Hepatocyte (in vitro differentiated cells): ENCODE measurements at regions not wholly inside any gene's neighbourhood (a gene's known extent, or its start where the extent isn't known, plus 50 kb on each side); places are given as distances from the start of the nearest gene placed in this dataset.

Experiments
- DNase-seq: peaks from one replicate; pipeline ENCODE4 v3.0.0-alpha.2; 2016; ENCODE audit warnings: low spot score
- H2AFZ ChIP-seq: fragments of 200-600 bp; sonication (generic); 2 replicates; pipeline ENCODE4 v1.6.0; 2016; ENCODE audit warnings: antibody characterized with exemption, mild to moderate bottlenecking
- H3K27ac ChIP-seq: fragments of 200-600 bp; sonication (generic); 2 replicates; pipeline ENCODE4 v1.5.1; 2016; ENCODE audit warnings: mild to moderate bottlenecking
- H3K27me3 ChIP-seq: fragments of 200-600 bp; sonication (generic); 2 replicates; pipeline ENCODE4 v1.6.1; 2016
- H3K36me3 ChIP-seq: fragments of 200-600 bp; sonication (generic); replicated peaks from 2 replicates; pipeline ENCODE4 v1.5.1; 2016; ENCODE audit warnings: low read depth; ENCODE audit not compliant: insufficient read depth
- H3K4me1 ChIP-seq: fragments of 200-600 bp; sonication (generic); 2 replicates; pipeline ENCODE4 v1.5.1; 2016; ENCODE audit warnings: mild to moderate bottlenecking, moderate library complexity; ENCODE audit not compliant: insufficient read depth
- H3K4me2 ChIP-seq: fragments of 200-600 bp; sonication (generic); 2 replicates; pipeline ENCODE4 v1.6.0; 2016
- H3K4me3 ChIP-seq: fragments of 200-600 bp; sonication (generic); 2 replicates; pipeline ENCODE4 v1.5.1; 2016; ENCODE audit warnings: mild to moderate bottlenecking
- H3K79me2 ChIP-seq: fragments of 200-600 bp; sonication (generic); 2 replicates; pipeline ENCODE4 v1.6.0; 2017; ENCODE audit warnings: mild to moderate bottlenecking
- H3K9me2 ChIP-seq: fragments of 200-600 bp; sonication (generic); replicated peaks from 2 replicates; pipeline ENCODE4 v1.6.0; 2017; ENCODE audit warnings: mild to moderate bottlenecking; ENCODE audit not compliant: insufficient read depth
- H3K9me3 ChIP-seq: fragments of 200-600 bp; sonication (generic); 2 replicates; pipeline ENCODE4 v1.5.1; 2016; ENCODE audit warnings: low read depth, mild to moderate bottlenecking
- H4K20me1 ChIP-seq: fragments of 200-600 bp; sonication (generic); 2 replicates; pipeline ENCODE4 v1.6.0; 2016; ENCODE audit warnings: mild to moderate bottlenecking; ENCODE audit not compliant: insufficient read depth, poor library complexity, severe bottlenecking
- EZH2 ChIP-seq: fragments of 200-600 bp; sonication (generic); IDR thresholded peaks from 2 replicates; pipeline ENCODE4 v1.6.1; 2016; ENCODE audit warnings: antibody characterized with exemption, mild to moderate bottlenecking, borderline replicate concordance
- EZH2phosphoT487 ChIP-seq: fragments of 200-600 bp; sonication (generic); IDR thresholded peaks from one replicate; pipeline ENCODE4 v1.6.1; 2018; ENCODE audit warnings: antibody characterized with exemption, mild to moderate bottlenecking, low read depth, moderate library complexity; ENCODE audit not compliant: unreplicated experiment, severe bottlenecking
- WGBS: methylation state at CpG from one replicate; pipeline ENCODE4 v1.1.6; 2016; ENCODE audit warnings: low lambda C conversion rate; ENCODE audit errors: missing lambda C conversion rate; 5-methylcytosine and 5-hydroxymethylcytosine counted together
- TF ChIP-seq, protein P1 (sequence below): fragments of 200-600 bp; sonication (generic); IDR thresholded peaks from 2 replicates; pipeline ENCODE4 v1.5.1; 2016; ENCODE audit warnings: antibody characterized with exemption, mild to moderate bottlenecking; ENCODE audit not compliant: poor library complexity

GRCh38 chr7:18194616-18195015, 167.0 kb upstream of the PRPS1L1 start:
- Histone ChIP-seq H3K9me3 (no peaks in the 10 kb centered on the region), H4K20me1 (no peaks in the 10 kb centered on the region), H3K27ac (no peak overlapping the region), H3K4me1 (no peaks in the 10 kb centered on the region), H3K79me2 (no peaks in the 10 kb centered on the region), H3K36me3 (no peaks in the 10 kb centered on the region), H3K9me2 (no peaks in the 10 kb centered on the region), H2AFZ (no peak overlapping the region), H3K4me3 (no peak overlapping the region), H3K27me3 (no peaks in the 10 kb centered on the region), H3K4me2 (no peak overlapping the region)
- DNase-seq = no peak
- TF ChIP-seq EZH2 = no peak
- TF ChIP-seq EZH2phosphoT487 = no peak
- TF ChIP-seq, protein P1, sequence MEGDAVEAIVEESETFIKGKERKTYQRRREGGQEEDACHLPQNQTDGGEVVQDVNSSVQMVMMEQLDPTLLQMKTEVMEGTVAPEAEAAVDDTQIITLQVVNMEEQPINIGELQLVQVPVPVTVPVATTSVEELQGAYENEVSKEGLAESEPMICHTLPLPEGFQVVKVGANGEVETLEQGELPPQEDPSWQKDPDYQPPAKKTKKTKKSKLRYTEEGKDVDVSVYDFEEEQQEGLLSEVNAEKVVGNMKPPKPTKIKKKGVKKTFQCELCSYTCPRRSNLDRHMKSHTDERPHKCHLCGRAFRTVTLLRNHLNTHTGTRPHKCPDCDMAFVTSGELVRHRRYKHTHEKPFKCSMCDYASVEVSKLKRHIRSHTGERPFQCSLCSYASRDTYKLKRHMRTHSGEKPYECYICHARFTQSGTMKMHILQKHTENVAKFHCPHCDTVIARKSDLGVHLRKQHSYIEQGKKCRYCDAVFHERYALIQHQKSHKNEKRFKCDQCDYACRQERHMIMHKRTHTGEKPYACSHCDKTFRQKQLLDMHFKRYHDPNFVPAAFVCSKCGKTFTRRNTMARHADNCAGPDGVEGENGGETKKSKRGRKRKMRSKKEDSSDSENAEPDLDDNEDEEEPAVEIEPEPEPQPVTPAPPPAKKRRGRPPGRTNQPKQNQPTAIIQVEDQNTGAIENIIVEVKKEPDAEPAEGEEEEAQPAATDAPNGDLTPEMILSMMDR = no peak

DNA sequence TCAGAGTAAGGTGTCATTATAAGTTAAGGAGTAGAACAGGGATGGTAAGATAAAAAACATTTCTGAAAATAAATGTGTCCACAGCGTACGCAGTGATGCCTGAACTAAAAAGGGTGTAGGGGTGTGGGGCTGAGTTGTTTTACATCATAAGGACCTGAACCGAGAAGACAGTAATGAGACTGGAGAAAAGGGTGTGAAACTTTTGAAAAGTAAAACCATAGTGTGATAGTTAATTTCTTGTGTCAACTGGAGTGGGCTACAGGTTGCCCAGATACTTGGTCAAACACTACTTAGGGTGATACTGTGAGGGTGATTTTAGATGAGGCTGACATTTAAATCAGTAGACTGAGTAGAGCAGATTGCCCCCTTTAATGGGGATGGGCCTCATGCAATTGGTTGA, 169.0 kb upstream of the PRPS1L1 start:
- no peaks in the 10 kb centered on the region for H3K36me3 ChIP-seq
- H3K4me3 ChIP-seq = no peak overlapping the region
- no peak overlapping the region for H2AFZ ChIP-seq
- H3K9me3 ChIP-seq = no peaks in the 10 kb centered on the region
- no peaks in the 10 kb centered on the region for H3K79me2 ChIP-seq
- H3K4me1 ChIP-seq = no peaks in the 10 kb centered on the region
- no peaks in the 10 kb centered on the region for H3K9me2 ChIP-seq
- no peak for DNase-seq
- H3K27me3 ChIP-seq = no peaks in the 10 kb centered on the region
- no peak overlapping the region for H3K27ac ChIP-seq
- WGBS = 95% methylated on average over 3 of the region's 3 CpGs
- TF ChIP-seq EZH2phosphoT487 = no peak
- no peak for TF ChIP-seq EZH2
- TF ChIP-seq, protein P1 = no peak
- no peak overlapping the region for H3K4me2 ChIP-seq
- H4K20me1 ChIP-seq = no peaks in the 10 kb centered on the region

DNA sequence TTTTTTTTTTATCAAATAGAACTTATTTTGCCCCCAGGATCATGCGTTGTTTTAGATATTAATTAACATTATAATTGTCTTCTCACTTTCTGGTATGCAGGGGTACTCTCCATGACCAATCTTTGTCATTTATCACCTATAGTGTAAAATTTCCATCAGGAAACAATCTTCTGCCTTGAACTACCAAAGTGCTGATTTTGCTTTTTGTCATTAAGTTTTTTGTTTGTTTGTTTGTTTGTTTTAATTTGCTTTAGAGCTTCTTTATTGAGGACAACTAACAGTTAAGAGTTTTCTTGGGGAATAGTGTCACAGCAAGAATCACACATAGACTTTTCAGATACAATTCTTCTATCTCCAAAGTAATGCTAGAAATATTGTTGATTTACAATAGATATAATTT, 171.2 kb upstream of the PRPS1L1 start:
- Histone ChIP-seq H3K79me2 (no peaks in the 10 kb centered on the region), H3K4me3 (no peak overlapping the region), H4K20me1 (no peaks in the 10 kb centered on the region), H3K9me2 (no peaks in the 10 kb centered on the region), H3K4me2 (no peak overlapping the region), H3K27ac (no peak overlapping the region), H3K27me3 (no peaks in the 10 kb centered on the region), H3K9me3 (no peaks in the 10 kb centered on the region), H2AFZ (no peak overlapping the region), H3K36me3 (no peaks in the 10 kb centered on the region), H3K4me1 (no peaks in the 10 kb centered on the region)
- no peak for DNase-seq
- no peak for TF ChIP-seq EZH2phosphoT487
- no peak for TF ChIP-seq EZH2
- TF ChIP-seq, protein P1 = no peak
- WGBS = 85% methylated on average over 1 of the region's 1 CpG

DNA sequence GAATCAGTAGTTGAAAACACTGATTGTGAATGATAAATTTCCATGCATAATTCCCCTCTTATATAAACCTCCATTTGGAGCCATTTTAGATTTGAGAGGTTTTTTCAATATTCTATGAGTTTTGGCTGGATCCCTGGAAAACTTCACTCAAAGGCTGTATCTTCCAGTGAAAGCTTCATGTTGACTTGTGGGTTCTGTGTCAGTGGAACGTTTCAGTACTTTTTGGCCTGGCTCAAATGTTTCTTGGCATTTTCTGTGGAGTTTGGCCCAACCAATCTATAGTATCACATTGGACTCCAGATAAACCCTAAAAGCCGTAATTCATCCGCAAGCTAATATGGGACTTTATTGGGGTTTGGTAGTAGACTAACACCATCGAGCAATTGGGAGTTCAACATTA, 172.6 kb upstream of the PRPS1L1 start:
- H3K27me3 ChIP-seq = no peaks in the 10 kb centered on the region
- no peak for TF ChIP-seq EZH2phosphoT487
- TF ChIP-seq, protein P1 = no peak
- TF ChIP-seq EZH2 = no peak
- WGBS = 95% methylated on average over 4 of the region's 4 CpGs

More for the DNA sequence above, 172.6 kb upstream of the PRPS1L1 start:
- H4K20me1 ChIP-seq = no peaks in the 10 kb centered on the region
- H3K4me3 ChIP-seq = no peak overlapping the region
- no peaks in the 10 kb centered on the region for H3K79me2 ChIP-seq
- no peak for DNase-seq
- H3K4me1 ChIP-seq = no peaks in the 10 kb centered on the region
- no peak overlapping the region for H3K27ac ChIP-seq
- no peak overlapping the region for H2AFZ ChIP-seq
- H3K9me2 ChIP-seq = no peaks in the 10 kb centered on the region
- H3K36me3 ChIP-seq = no peaks in the 10 kb centered on the region
- H3K4me2 ChIP-seq = no peak overlapping the region
- no peaks in the 10 kb centered on the region for H3K9me3 ChIP-seq
